ENCODE measurements at regions not wholly inside any gene's neighbourhood (a gene's known extent, or its start where the extent isn't known, plus 50 kb on each side); places are given as distances from the start of the nearest gene placed in this dataset.
A peak's percentile ranks its signal among the peaks of the same experiment; 100 is the strongest.

DNA sequence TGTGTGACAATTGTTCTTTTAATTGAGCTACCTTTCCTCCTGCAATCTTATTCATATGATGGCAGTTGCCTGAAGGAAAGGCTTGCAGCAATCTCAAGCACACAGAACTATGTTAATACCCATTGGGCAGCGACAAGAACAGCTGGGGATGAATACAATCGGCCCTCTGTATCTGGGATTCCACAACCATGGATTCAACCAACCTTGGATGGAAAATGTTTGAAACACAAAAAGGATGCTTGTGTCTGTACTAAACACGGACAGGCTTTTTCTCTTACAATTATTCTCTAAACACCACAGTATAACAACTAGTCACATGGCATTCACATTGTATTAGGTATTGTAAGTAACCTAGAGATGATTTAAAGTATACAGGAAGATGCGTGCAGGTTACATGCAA, 256.1 kb upstream of the SIX2 start:
- Mint-ChIP-seq H3K4me1 (no peaks in the 10 kb centered on the region), H3K4me3 (no peak overlapping the region), H3K27me3 (ENCODE audit: low read depth in 3 of 3) (peaks cover 5 to 17% (median 11%) of the 10 kb centered on the region in 3 donors), H3K27ac (no peak overlapping the region), H3K9me3 (no peaks in the 10 kb centered on the region), H3K36me3 (no peaks in the 10 kb centered on the region)
- intact Hi-C loops (cut with micrococcal nuclease): no loop called here
- Histone ChIP-seq H3K36me3 (replicated peaks in 1 of 2; ENCODE audit: control insufficient read depth in 1 of 2, insufficient read depth in 2 of 2, low read length in 2 of 2) (no peaks in the 10 kb centered on the region), H3K4me2 (replicated peaks; ENCODE audit: extremely low read depth, low read length, poor library complexity, severe bottlenecking) (no peak overlapping the region), H3K9ac (ENCODE audit: insufficient read depth, low read length, poor library complexity, severe bottlenecking) (no peak overlapping the region), H3K79me2 (ENCODE audit: insufficient read depth, low read length) (no peaks in the 10 kb centered on the region), H3K9me3 (replicated peaks in 1 of 2; ENCODE audit: control insufficient read depth in 1 of 2, insufficient read depth in 1 of 2, low read length in 2 of 2) (no peaks in the 10 kb centered on the region), H3K4me3 (replicated peaks in 1 of 3; ENCODE audit: low read depth in 2 of 3, low read length in 3 of 3) (no peak overlapping the region), H3K27me3 (ENCODE audit: control insufficient read depth in 2 of 2, insufficient read depth in 2 of 2, low read length in 2 of 2) (no peaks in the 10 kb centered on the region), H4K20me1 (ENCODE audit: insufficient read depth, low read length) (no peaks in the 10 kb centered on the region), H3K4me1 (ENCODE audit: control insufficient read depth in 1 of 2, insufficient read depth in 2 of 2, low read length in 2 of 2) (no peaks in the 10 kb centered on the region), H2AFZ (ENCODE audit: insufficient read depth, low read depth, low read length, poor library complexity, severe bottlenecking) (no peak overlapping the region), H3K27ac (ENCODE audit: low read depth in 1 of 2, low read length in 2 of 2) (no peak overlapping the region)
- TF ChIP-seq, protein P1, sequence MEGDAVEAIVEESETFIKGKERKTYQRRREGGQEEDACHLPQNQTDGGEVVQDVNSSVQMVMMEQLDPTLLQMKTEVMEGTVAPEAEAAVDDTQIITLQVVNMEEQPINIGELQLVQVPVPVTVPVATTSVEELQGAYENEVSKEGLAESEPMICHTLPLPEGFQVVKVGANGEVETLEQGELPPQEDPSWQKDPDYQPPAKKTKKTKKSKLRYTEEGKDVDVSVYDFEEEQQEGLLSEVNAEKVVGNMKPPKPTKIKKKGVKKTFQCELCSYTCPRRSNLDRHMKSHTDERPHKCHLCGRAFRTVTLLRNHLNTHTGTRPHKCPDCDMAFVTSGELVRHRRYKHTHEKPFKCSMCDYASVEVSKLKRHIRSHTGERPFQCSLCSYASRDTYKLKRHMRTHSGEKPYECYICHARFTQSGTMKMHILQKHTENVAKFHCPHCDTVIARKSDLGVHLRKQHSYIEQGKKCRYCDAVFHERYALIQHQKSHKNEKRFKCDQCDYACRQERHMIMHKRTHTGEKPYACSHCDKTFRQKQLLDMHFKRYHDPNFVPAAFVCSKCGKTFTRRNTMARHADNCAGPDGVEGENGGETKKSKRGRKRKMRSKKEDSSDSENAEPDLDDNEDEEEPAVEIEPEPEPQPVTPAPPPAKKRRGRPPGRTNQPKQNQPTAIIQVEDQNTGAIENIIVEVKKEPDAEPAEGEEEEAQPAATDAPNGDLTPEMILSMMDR (IDR thresholded peaks at IDR 0.05): no peak
- DNase-seq: no peak
- no CpG with 5 or more reads among the region's 4 CpGs for WGBS (ENCODE audit: insufficient coverage)

- no peaks in the 10 kb centered on the region for H3K4me1 Mint-ChIP-seq
- 84% methylated on average over 3 of the region's 11 CpGs for WGBS (ENCODE audit: insufficient coverage)
- intact Hi-C loops (cut with micrococcal nuclease): no loop called here
- H3K27me3 Mint-ChIP-seq (ENCODE audit: low read depth in 3 of 3): peaks cover 5 to 16% (median 11%) of the 10 kb centered on the region in 3 donors
- H3K27ac ChIP-seq (ENCODE audit: low read depth in 1 of 2, low read length in 2 of 2): no peak overlapping the region
- no peaks in the 10 kb centered on the region for H3K9me3 Mint-ChIP-seq
- TF ChIP-seq, protein P1 (IDR thresholded peaks at IDR 0.05): no peak
- no peak overlapping the region for H3K9ac ChIP-seq (ENCODE audit: insufficient read depth, low read length, poor library complexity, severe bottlenecking)
- H4K20me1 ChIP-seq (ENCODE audit: insufficient read depth, low read length): no peaks in the 10 kb centered on the region
- no peak for DNase-seq
- no peaks in the 10 kb centered on the region for H3K79me2 ChIP-seq (ENCODE audit: insufficient read depth, low read length)
- H3K36me3 Mint-ChIP-seq: no peaks in the 10 kb centered on the region
- H3K9me3 ChIP-seq (replicated peaks in 1 of 2; ENCODE audit: control insufficient read depth in 1 of 2, insufficient read depth in 1 of 2, low read length in 2 of 2): no peaks in the 10 kb centered on the region
- H3K4me3 ChIP-seq (replicated peaks in 1 of 3; ENCODE audit: low read depth in 2 of 3, low read length in 3 of 3): no peak overlapping the region
- no peaks in the 10 kb centered on the region for H3K4me1 ChIP-seq (ENCODE audit: control insufficient read depth in 1 of 2, insufficient read depth in 2 of 2, low read length in 2 of 2)
- no peaks in the 10 kb centered on the region for H3K36me3 ChIP-seq (replicated peaks in 1 of 2; ENCODE audit: control insufficient read depth in 1 of 2, insufficient read depth in 2 of 2, low read length in 2 of 2)
- H3K27ac Mint-ChIP-seq: no peak overlapping the region
- no peaks in the 10 kb centered on the region for H3K27me3 ChIP-seq (ENCODE audit: control insufficient read depth in 2 of 2, insufficient read depth in 2 of 2, low read length in 2 of 2)
- H3K4me2 ChIP-seq (replicated peaks; ENCODE audit: extremely low read depth, low read length, poor library complexity, severe bottlenecking): no peak overlapping the region
- H2AFZ ChIP-seq (ENCODE audit: insufficient read depth, low read depth, low read length, poor library complexity, severe bottlenecking): no peak overlapping the region
- peak overlapping the region in 1 of 2 donors; percentile 32 for H3K4me3 Mint-ChIP-seq
Measured at GRCh38 chr2:45264227-45265225, 255.3 kb upstream of the SIX2 start.

All from CD14-positive monocyte (primary cell).